Esophagus squamous epithelium (tissue), 5 donors: ENCODE measurements at regions not wholly inside any gene's neighbourhood (a gene's known extent, or its start where the extent isn't known, plus 50 kb on each side); places are given as distances from the start of the nearest gene placed in this dataset.

ENCODE experiments used
- DNase-seq: peaks from one replicate; lab custom pipeline; 2025; lab: John Stamatoyannopoulos, UW
- H3K27ac ChIP-seq, 4 donors: fragments of 200-600 bp; sonication (generic); one replicate each; pipeline ENCODE4 v1.5.1; 2016 to 2019; ENCODE audit warnings: mild to moderate bottlenecking in 1 of 4
- H3K27me3 ChIP-seq, 4 donors: fragments of 200-600 bp; sonication (generic); 1 replicate in 3 of 4; 2 replicates in 1 of 4; pipeline versions ENCODE4 v1.5.1 to v1.6.0; 2017 to 2021; ENCODE audit warnings: antibody characterized with exemption in 1 of 4
- H3K36me3 ChIP-seq, 3 donors: fragments of 200-600 bp; sonication (generic); one replicate each; pipeline ENCODE4 v1.5.1; 2016 to 2019
- H3K4me1 ChIP-seq, 3 donors: fragments of 200-600 bp; sonication (generic); one replicate each; pipeline ENCODE4 v1.5.1; 2017 to 2019
- H3K4me3 ChIP-seq, 4 donors: fragments of 200-600 bp; sonication (generic); 1 replicate in 3 of 4; 2 replicates in 1 of 4; pipeline ENCODE4 v1.5.1; 2016 to 2019; ENCODE audit warnings: mild to moderate bottlenecking in 2 of 4, moderate library complexity in 1 of 4
- H3K9me3 ChIP-seq, 3 donors: fragments of 200-600 bp; sonication (generic); one replicate each; pipeline ENCODE4 v1.5.1; 2016 to 2019
- CTCF ChIP-seq, 6 experiments: fragments of 450-650 bp in 4 of 6; fragments of 200-600 bp in 2 of 6; sonication (generic) in 2 of 6; IDR thresholded peaks; one replicate each; pipeline ENCODE4 v1.5.1; 2016 to 2019; ENCODE audit warnings: antibody characterized with exemption in 6 of 6, mild to moderate bottlenecking in 4 of 6, moderate library complexity in 4 of 6
- POLR2A ChIP-seq, 4 donors: fragments of 450-650 bp; IDR thresholded peaks; one replicate each; pipeline ENCODE4 v1.6.1; 2017; ENCODE audit warnings: antibody characterized with exemption in 4 of 4, mild to moderate bottlenecking in 4 of 4, moderate library complexity in 3 of 4
- WGBS, 2 donors: methylation state at CpG; one replicate each; pipeline ENCODE4 v1.1.5; 2018; 5-methylcytosine and 5-hydroxymethylcytosine counted together
- intact Hi-C: fragments of 100-400 bp; cut with DNase I; formaldehyde crosslinking; loops from one replicate; pipeline ENCODE4 v1.15.0; 2022
- donor health status: DM: yes; HTN: yes; CAD: no.

GRCh38 chr11:37336401-37336800, 738.4 kb upstream of the RAG2 start:
- TF ChIP-seq POLR2A (IDR thresholded peaks at IDR 0.05) = no peak
- no peak for TF ChIP-seq CTCF (IDR thresholded peaks at IDR 0.05)
- 83 to 90% methylated on average over 2 of the region's 2 CpGs for WGBS, 2 donors

GRCh38 chr11:37333345-37333744, 735.3 kb upstream of the RAG2 start:
- H3K9me3 ChIP-seq = no peaks in the 10 kb centered on the region
- TF ChIP-seq CTCF (IDR thresholded peaks at IDR 0.05) (no peak), POLR2A (IDR thresholded peaks at IDR 0.05) (no peak)
- H3K4me3 ChIP-seq = no peak overlapping the region
- intact Hi-C loops = no loop called here
- no peak for DNase-seq
- H3K27me3 ChIP-seq = no peaks in the 10 kb centered on the region
- no peak overlapping the region for H3K27ac ChIP-seq
- H3K4me1 ChIP-seq = no peaks in the 10 kb centered on the region
- no peaks in the 10 kb centered on the region for H3K36me3 ChIP-seq
- 85 to 90% methylated on average over 1 of the region's 1 CpG for WGBS, 2 donors

More at GRCh38 chr11:37336401-37336800, 738.4 kb upstream of the RAG2 start:
- Histone ChIP-seq H3K4me1 (no peaks in the 10 kb centered on the region), H3K4me3 (no peak overlapping the region), H3K9me3 (no peaks in the 10 kb centered on the region), H3K36me3 (no peaks in the 10 kb centered on the region), H3K27me3 (no peaks in the 10 kb centered on the region), H3K27ac (no peak overlapping the region)
- DNase-seq = no peak
- intact Hi-C loops = no loop called here

GRCh38 chr11:37323843-37324242, 725.8 kb upstream of the RAG2 start:
- H3K4me3 ChIP-seq = no peak overlapping the region
- H3K36me3 ChIP-seq = no peaks in the 10 kb centered on the region
- intact Hi-C loops = no loop called here
- H3K4me1 ChIP-seq = no peaks in the 10 kb centered on the region
- TF ChIP-seq CTCF (IDR thresholded peaks at IDR 0.05) = no peak
- no peak for TF ChIP-seq POLR2A (IDR thresholded peaks at IDR 0.05)
- H3K27ac ChIP-seq = no peak overlapping the region
- no peaks in the 10 kb centered on the region for H3K9me3 ChIP-seq
- DNase-seq = no peak
- no peaks in the 10 kb centered on the region for H3K27me3 ChIP-seq

GRCh38 chr11:37322333-37323194, 724.5 kb upstream of the RAG2 start:
- TF ChIP-seq POLR2A (IDR thresholded peaks at IDR 0.05) = no peak
- no peak for TF ChIP-seq CTCF (IDR thresholded peaks at IDR 0.05)
- H3K4me1 ChIP-seq = no peaks in the 10 kb centered on the region
- intact Hi-C loops = no loop called here
- H3K27me3 ChIP-seq = no peaks in the 10 kb centered on the region
- 64 to 70% methylated on average over 8 of the region's 8 CpGs for WGBS, 2 donors
- no peaks in the 10 kb centered on the region for H3K9me3 ChIP-seq
- H3K4me3 ChIP-seq = no peak overlapping the region
- H3K36me3 ChIP-seq = no peaks in the 10 kb centered on the region
- no peak overlapping the region for H3K27ac ChIP-seq
- DNase-seq = no peak

GRCh38 chr11:37320921-37321320, 722.9 kb upstream of the RAG2 start:
- no peak overlapping the region for H3K27ac ChIP-seq
- intact Hi-C loops = no loop called here
- no peaks in the 10 kb centered on the region for H3K4me1 ChIP-seq
- H3K9me3 ChIP-seq = no peaks in the 10 kb centered on the region
- TF ChIP-seq POLR2A (IDR thresholded peaks at IDR 0.05) (no peak), CTCF (IDR thresholded peaks at IDR 0.05) (no peak)
- DNase-seq = no peak
- H3K4me3 ChIP-seq = no peak overlapping the region
- no peaks in the 10 kb centered on the region for H3K36me3 ChIP-seq
- no peaks in the 10 kb centered on the region for H3K27me3 ChIP-seq
